IMR-90 (cell line): ENCODE measurements at regions not wholly inside any gene's neighbourhood (a gene's known extent, or its start where the extent isn't known, plus 50 kb on each side); places are given as distances from the start of the nearest gene placed in this dataset.

Source experiments
- ATAC-seq: fragments of 200-7000 bp; cut with Tn5 transposase; 2 replicates; pipeline ENCODE4 v1.9.1; 2020; ENCODE audit warnings: low read depth, mild to moderate bottlenecking, moderate library complexity
- BruUV-seq: library from RNA; stranded (reverse); fragments of 400-500 nt; replicated peaks from 2 replicates; lab custom pipeline; 2021; lab: Mats Ljungman, UMichigan
- CTCF ChIA-PET: fragments of 300-600 bp; formaldehyde crosslinking; extraction: SDS; loops from one replicate; lab custom pipeline; 2021; ENCODE audit warnings: antibody characterized with exemption; lab: Yijun Ruan, JAX
- POLR2A ChIA-PET: fragments of 300-600 bp; sonication (Branson Sonifier 250); formaldehyde crosslinking; loops from one replicate; lab custom pipeline; 2022; ENCODE audit warnings: antibody characterized with exemption; ENCODE audit not compliant: unreplicated experiment; lab: Charles Lee
- DNase-seq: peaks from one replicate; pipeline ENCODE4 v3.0.0; 2013
- H2AFZ ChIP-seq: replicated peaks from 2 replicates; pipeline ENCODE3; 2013; ENCODE audit warnings: low read length, mild to moderate bottlenecking; ENCODE audit not compliant: poor library complexity
- H2AK5ac ChIP-seq: 2 replicates; pipeline ENCODE4 v1.6.1; 2013; ENCODE audit warnings: low read depth, low read length, inconsistent platforms
- H2AK9ac ChIP-seq: replicated peaks from 2 replicates; pipeline ENCODE3; 2013; ENCODE audit warnings: mild to moderate bottlenecking, low read depth, low read length, moderate library complexity; ENCODE audit not compliant: poor library complexity
- H2BK120ac ChIP-seq: 2 replicates; pipeline ENCODE4 v1.6.1; 2013; ENCODE audit warnings: low read depth, low read length, inconsistent platforms
- H2BK15ac ChIP-seq: 3 replicates; pipeline ENCODE4 v1.6.1; 2013; ENCODE audit warnings: low read depth, low read length, inconsistent platforms
- H2BK20ac ChIP-seq: 2 replicates; pipeline ENCODE4 v1.6.1; 2013; ENCODE audit warnings: low read depth, mild to moderate bottlenecking, inconsistent platforms, low read length, moderate library complexity
- H2BK5ac ChIP-seq: 2 replicates; pipeline ENCODE4 v1.6.1; 2013; ENCODE audit warnings: mild to moderate bottlenecking, low read depth, low read length, inconsistent platforms; ENCODE audit not compliant: poor library complexity, severe bottlenecking
- H3K14ac ChIP-seq: replicated peaks from 2 replicates; pipeline ENCODE4 v1.6.1; 2013; ENCODE audit warnings: low read depth, low read length, inconsistent platforms
- H3K18ac ChIP-seq: 2 replicates; pipeline ENCODE4 v1.6.1; 2013; ENCODE audit warnings: low read depth, low read length, control low read depth
- H3K23ac ChIP-seq: 2 replicates; pipeline ENCODE4 v1.6.1; 2013; ENCODE audit warnings: low read depth, low read length, inconsistent platforms
- H3K27ac ChIP-seq: 2 replicates; pipeline ENCODE4 v1.5.1; 2013; ENCODE audit warnings: mild to moderate bottlenecking, control low read depth, low read length; ENCODE audit not compliant: insufficient read depth
- H3K27me3 ChIP-seq: 2 replicates; pipeline ENCODE4 v1.6.1; 2013; ENCODE audit warnings: low read length; ENCODE audit not compliant: control insufficient read depth, insufficient read depth
- H3K36me3 ChIP-seq: 2 replicates; pipeline ENCODE4 v1.6.1; 2013; ENCODE audit warnings: low read length, mixed read lengths; ENCODE audit not compliant: control insufficient read depth, insufficient read depth
- H3K4ac ChIP-seq: 2 replicates; pipeline ENCODE4 v1.6.1; 2013; ENCODE audit warnings: low read depth, low read length, inconsistent platforms
- H3K4me1 ChIP-seq: 2 replicates; pipeline ENCODE4 v1.6.1; 2013; ENCODE audit warnings: low read length, mixed read lengths; ENCODE audit not compliant: control insufficient read depth, insufficient read depth
- H3K4me2 ChIP-seq: 2 replicates; pipeline ENCODE4 v1.6.1; 2013; ENCODE audit warnings: low read depth, mild to moderate bottlenecking, control low read depth, low read length, moderate library complexity
- H3K4me3 ChIP-seq: 2 replicates; pipeline ENCODE4 v1.5.1; 2013; ENCODE audit warnings: low read depth, mild to moderate bottlenecking, control low read depth, low read length, moderate library complexity; ENCODE audit not compliant: insufficient read depth
- H3K56ac ChIP-seq: 2 replicates; pipeline ENCODE4 v1.6.1; 2013; ENCODE audit warnings: low read length, inconsistent platforms; ENCODE audit not compliant: insufficient read depth; ENCODE audit errors: extremely low read depth
- H3K79me1 ChIP-seq, 2 experiments: 2 replicates each; pipeline ENCODE4 v1.6.1; 2013; ENCODE audit warnings: low read length in 2 of 2, inconsistent platforms in 1 of 2, low read depth in 1 of 2
- H3K9ac ChIP-seq: 2 replicates; pipeline ENCODE4 v1.6.1; 2013; ENCODE audit warnings: low read depth, low read length, control low read depth
- H3K9me1 ChIP-seq: 2 replicates; pipeline ENCODE4 v1.6.1; 2013; ENCODE audit warnings: low read length, inconsistent platforms; ENCODE audit not compliant: insufficient read depth
- H3K9me3 ChIP-seq: 2 replicates; pipeline ENCODE4 v1.6.1; 2013; ENCODE audit warnings: low read length; ENCODE audit not compliant: control insufficient read depth, insufficient read depth
- H4K20me1 ChIP-seq: 2 replicates; pipeline ENCODE4 v1.6.1; 2013; ENCODE audit warnings: low read length, inconsistent platforms; ENCODE audit not compliant: insufficient read depth
- H4K5ac ChIP-seq: 2 replicates; pipeline ENCODE4 v1.6.1; 2013; ENCODE audit warnings: mild to moderate bottlenecking, low read depth, low read length, control low read depth
- H4K8ac ChIP-seq, 2 experiments: 2 replicates each; pipeline ENCODE4 v1.6.1; 2013; ENCODE audit warnings: low read depth in 2 of 2, low read length in 2 of 2, control low read depth in 1 of 2, inconsistent platforms in 1 of 2
- H4K91ac ChIP-seq: 2 replicates; pipeline ENCODE4 v1.6.1; 2013; ENCODE audit warnings: low read depth, low read length, inconsistent platforms; ENCODE audit not compliant: insufficient read depth
- BHLHE40 ChIP-seq: fragments of 150-350 bp; IDR thresholded peaks from 2 replicates; pipeline ENCODE4 v1.6.1; 2016; ENCODE audit warnings: mild to moderate bottlenecking, low read depth, low read length
- CEBPB ChIP-seq: IDR thresholded peaks from 2 replicates; pipeline ENCODE4 v1.6.1; 2012; ENCODE audit warnings: low read depth, low read length, improper control_type of control experiment
- CHD1 ChIP-seq: IDR thresholded peaks from 2 replicates; pipeline ENCODE4 v1.6.1; 2012; ENCODE audit warnings: low read depth, low read length, improper control_type of control experiment
- ELK1 ChIP-seq: fragments of 150-350 bp; IDR thresholded peaks from 2 replicates; pipeline ENCODE4 v1.6.1; 2016; ENCODE audit warnings: low read depth, mild to moderate bottlenecking, low read length, moderate library complexity, borderline replicate concordance
- MAFK ChIP-seq: IDR thresholded peaks from 2 replicates; pipeline ENCODE4 v1.6.1; 2012; ENCODE audit warnings: low read depth, low read length, improper control_type of control experiment
- MAZ ChIP-seq: IDR thresholded peaks from 2 replicates; pipeline ENCODE4 v1.6.1; 2012; ENCODE audit warnings: low read depth, mild to moderate bottlenecking, low read length, improper control_type of control experiment, moderate library complexity, borderline replicate concordance
- POLR2A ChIP-seq: IDR thresholded peaks from 2 replicates; pipeline ENCODE4 v1.6.1; 2012; ENCODE audit warnings: mild to moderate bottlenecking, low read depth, low read length
- RAD21 ChIP-seq: IDR thresholded peaks from 2 replicates; pipeline ENCODE4 v1.6.1; 2012; ENCODE audit warnings: low read length, improper control_type of control experiment
- RFX5 ChIP-seq: IDR thresholded peaks from 2 replicates; pipeline ENCODE4 v1.8.0; 2012; ENCODE audit warnings: low read depth, mild to moderate bottlenecking, low read length, moderate library complexity
- SMC3 ChIP-seq: fragments of 150-350 bp; IDR thresholded peaks from 2 replicates; pipeline ENCODE4 v1.6.1; 2016; ENCODE audit warnings: low read depth, mild to moderate bottlenecking, antibody characterized with exemption, low read length, moderate library complexity
- USF2 ChIP-seq: fragments of 150-350 bp; IDR thresholded peaks from 2 replicates; pipeline ENCODE4 v1.6.1; 2017; ENCODE audit warnings: mild to moderate bottlenecking, antibody characterized with exemption, low read length, low read depth
- WGBS, 2 experiments: methylation state at CpG; one replicate each; pipeline versions ENCODE4 v1.1.5 to v1.1.7; 2013; ENCODE audit warnings: missing lambda C conversion rate in 2 of 2; ENCODE audit not compliant: insufficient read length in 1 of 2; ENCODE audit errors: extremely low coverage in 2 of 2; 5-methylcytosine and 5-hydroxymethylcytosine counted together
- dilution Hi-C: fragments of 300-500 bp; cut with HindIII; formaldehyde crosslinking; loops from one replicate; pipeline ENCODE4 v1.14.3; 2018; ENCODE audit warnings: low sequenced_read_pairs; ENCODE audit not compliant: unreplicated experiment
- in situ Hi-C: fragments of 300-500 bp; cut with MboI; formaldehyde crosslinking; loops from 3 replicates; pipeline ENCODE4 v1.14.3; 2019; ENCODE audit warnings: low sequenced_read_pairs, inconsistent platforms, mixed read lengths
- intact Hi-C: fragments of 100-400 bp; cut with micrococcal nuclease; formaldehyde crosslinking; loops from 2 replicates; pipeline ENCODE4 v1.10.0; 2022

- Histone ChIP-seq H4K20me1 (no peaks in the 10 kb centered on the region), H2AK5ac (no peak overlapping the region), H2AK9ac (no peak overlapping the region), H2BK120ac (no peak overlapping the region), H4K5ac (no peak overlapping the region), H3K23ac (no peak overlapping the region), H4K8ac (no peak overlapping the region), H2BK5ac (no peak overlapping the region), H2BK15ac (no peak overlapping the region), H3K9ac (no peak overlapping the region), H3K4me2 (no peak overlapping the region), H3K79me1 (no peaks in the 10 kb centered on the region), H2AFZ (no peak overlapping the region), H4K91ac (no peak overlapping the region), H3K27me3 (peaks cover 3% of the 10 kb centered on the region; the same call in 1 of the 2 replicates), H3K4me3 (no peak overlapping the region), H3K14ac (no peak overlapping the region), H3K18ac (no peak overlapping the region), H3K27ac (no peak overlapping the region), H3K9me1 (no peaks in the 10 kb centered on the region), H3K9me3 (peaks cover 7% of the 10 kb centered on the region; the same call in 1 of the 2 replicates), H3K36me3 (no peaks in the 10 kb centered on the region), H3K4ac (no peak overlapping the region), H3K4me1 (peaks cover 2% of the 10 kb centered on the region; the same call in 1 of the 2 replicates), H3K56ac (no peak overlapping the region), H2BK20ac (no peak overlapping the region)
- WGBS, 2 experiments = no CpG with 5 or more reads among the region's 4 CpGs
- ATAC-seq (no peak), DNase-seq (no peak)
- ChIA-PET CTCF (no interaction called here), POLR2A (no interaction called here)
- dilution Hi-C loops (no loop called here), in situ Hi-C loops (no loop called here), intact Hi-C loops (no loop called here)
- no TSS peak for BruUV-seq
- TF ChIP-seq POLR2A (no peak), CHD1 (no peak), ELK1 (no peak), SMC3 (no peak), USF2 (no peak), BHLHE40 (no peak), MAZ (no peak), CEBPB (no peak), MAFK (no peak), RFX5 (no peak), RAD21 (no peak)
These were observed 53.1 kb upstream of the MED9 start for GRCh38 chr17:17423656-17424055.
